ENCODE measurements at regions not wholly inside any gene's neighbourhood (a gene's known extent, or its start where the extent isn't known, plus 50 kb on each side); places are given as distances from the start of the nearest gene placed in this dataset.

DNA sequence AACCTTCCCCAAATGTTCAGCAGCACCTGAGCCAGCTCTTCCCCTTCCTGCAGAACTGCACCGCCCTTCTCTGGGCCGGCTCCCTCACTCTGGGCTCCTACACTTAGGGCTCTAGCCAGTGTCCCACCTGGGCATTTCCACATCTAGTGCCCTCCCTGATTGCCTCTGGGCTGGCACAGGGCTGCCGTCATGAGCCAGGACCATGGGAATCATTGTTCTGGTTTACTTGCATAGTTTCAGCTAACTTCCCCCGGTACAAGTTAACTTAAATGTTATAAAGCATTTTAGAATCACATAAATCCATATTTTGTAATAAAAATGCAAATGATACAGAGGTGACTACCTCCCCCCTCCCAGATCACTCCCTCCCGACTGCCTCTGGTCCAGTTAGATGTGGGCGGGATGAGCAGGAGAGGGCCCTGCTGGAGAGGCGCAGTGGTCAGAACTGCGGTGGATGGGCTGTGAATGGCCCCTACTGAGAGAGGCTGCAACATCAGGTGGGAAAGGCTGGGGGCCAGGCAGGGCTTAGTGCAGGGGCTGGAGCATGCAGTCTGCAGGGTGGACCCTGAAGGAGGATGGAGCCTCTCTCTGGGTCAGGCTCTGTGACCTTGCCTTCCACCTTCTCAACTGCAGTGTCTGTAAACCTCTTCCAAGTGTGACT, 371.4 kb upstream of the C1orf174 start:
- H2AFZ ChIP-seq (ENCODE audit: low read depth, low read length), result no peak overlapping the region
- H3K4me1 ChIP-seq (ENCODE audit: control insufficient read depth, extremely low read depth, insufficient read depth, low read length), result no peaks in the 10 kb centered on the region
- H3K9me3 ChIP-seq (replicated peaks; ENCODE audit: control insufficient read depth, insufficient read depth, low read length), result no peaks in the 10 kb centered on the region
- TF ChIP-seq MAX (IDR thresholded peaks at IDR 0.05; ENCODE audit: insufficient read depth, insufficient read length) (no peak), JUN (IDR thresholded peaks at IDR 0.05; ENCODE audit: borderline replicate concordance, insufficient read depth, insufficient read length, low read depth) (no peak), POLR2A (IDR thresholded peaks at IDR 0.05; ENCODE audit: low read depth, low read length) (no peak), GATA2 (IDR thresholded peaks at IDR 0.05; ENCODE audit: insufficient read depth, insufficient read length, low read depth, low read length) (no peak), FOS (IDR thresholded peaks at IDR 0.05; ENCODE audit: borderline replicate concordance, insufficient read depth, low read length) (no peak), POLR2AphosphoS5 (IDR thresholded peaks at IDR 0.05; ENCODE audit: insufficient read depth, low read depth, low read length) (no peak), EZH2 (IDR thresholded peaks at IDR 0.05; ENCODE audit: borderline replicate concordance, low read depth, low read length, severe bottlenecking) (no peak), CTCF (IDR thresholded peaks at IDR 0.05; ENCODE audit: extremely low read depth in 1 of 2, insufficient read depth in 1 of 2, low read depth in 1 of 2, low read length in 2 of 2) (no peak), MYC (IDR thresholded peaks at IDR 0.05; ENCODE audit: low read depth, low read length) (no peak)
- no TSS peak for BruUV-seq (replicated peaks)
- intact Hi-C loops (cut with micrococcal nuclease) (no loop called here), dilution Hi-C loops (cut with MboI; ENCODE audit: extremely low pct_ligation_motif_present, low sequenced_read_pairs) (no loop called here)
- H3K4me2 ChIP-seq (ENCODE audit: insufficient read depth, low read length), result no peak overlapping the region
- no peaks in the 10 kb centered on the region for H3K79me2 ChIP-seq (ENCODE audit: control insufficient read depth, insufficient read depth, low read length)
- no peaks in the 10 kb centered on the region for H4K20me1 ChIP-seq (replicated peaks; ENCODE audit: control insufficient read depth, extremely low read depth, insufficient read depth, low read length)
- CTCF ChIA-PET, result no interaction called here
- H3K9me1 ChIP-seq (replicated peaks; ENCODE audit: control insufficient read depth, extremely low read depth, insufficient read depth, low read length), result no peaks in the 10 kb centered on the region
- no peak for FAIRE-seq
- no peak for DNase-seq (ENCODE audit: low read depth, low spot score)
- H3K36me3 ChIP-seq (ENCODE audit: control insufficient read depth in 2 of 2, extremely low read depth in 1 of 2, insufficient read depth in 2 of 2, low read length in 2 of 2), result no peaks in the 10 kb centered on the region
- no peak overlapping the region for H3K27ac ChIP-seq (ENCODE audit: insufficient read depth, low read depth, low read length)
- POLR2A ChIA-PET, result no interaction called here
- H3K9ac ChIP-seq (replicated peaks; ENCODE audit: extremely low read depth, insufficient read depth, low read length), result no peak overlapping the region
- H3K27me3 ChIP-seq (ENCODE audit: control insufficient read depth in 2 of 2, insufficient read depth in 2 of 2, low read length in 2 of 2), result no peaks in the 10 kb centered on the region
- H3K4me3 ChIP-seq (replicated peaks in 1 of 3; ENCODE audit: insufficient read depth in 1 of 3, low read depth in 1 of 3, low read length in 3 of 3), result no peak overlapping the region
